ENCODE measurements at regions not wholly inside any gene's neighbourhood (a gene's known extent, or its start where the extent isn't known, plus 50 kb on each side); places are given as distances from the start of the nearest gene placed in this dataset.

- no peak for DNase-seq (ENCODE audit: low read depth in 2 of 2)
- no peak overlapping the region for H3K4me3 ChIP-seq (replicated peaks in 1 of 2; ENCODE audit: low read depth in 2 of 2, low read length in 2 of 2)
- TF ChIP-seq CTCF (IDR thresholded peaks at IDR 0.05; ENCODE audit: low read depth, low read length) = no peak
Observed at GRCh38 chr5:79871364-79872120, 119.5 kb downstream of the MTX3 start.

- TF ChIP-seq CTCF (IDR thresholded peaks at IDR 0.05; ENCODE audit: low read depth, low read length) = no peak
- DNase-seq (ENCODE audit: low read depth in 2 of 2) = no peak
- H3K4me3 ChIP-seq (replicated peaks in 1 of 2; ENCODE audit: low read depth in 2 of 2, low read length in 2 of 2) = no peak overlapping the region
Observed at GRCh38 chr5:79868163-79868670, 122.8 kb downstream of the MTX3 start.

- no peak for TF ChIP-seq CTCF (IDR thresholded peaks at IDR 0.05; ENCODE audit: low read depth, low read length)
- no peak for DNase-seq (ENCODE audit: low read depth in 2 of 2)
- no peak overlapping the region for H3K4me3 ChIP-seq (replicated peaks in 1 of 2; ENCODE audit: low read depth in 2 of 2, low read length in 2 of 2)
Observed at GRCh38 chr5:79865579-79865978, 125.5 kb downstream of the MTX3 start.

GRCh38 chr5:79864364-79864763, 126.7 kb downstream of the MTX3 start:
- TF ChIP-seq CTCF (IDR thresholded peaks at IDR 0.05; ENCODE audit: low read depth, low read length) = no peak
- no peak overlapping the region for H3K4me3 ChIP-seq (replicated peaks in 1 of 2; ENCODE audit: low read depth in 2 of 2, low read length in 2 of 2)
- DNase-seq (ENCODE audit: low read depth in 2 of 2) = no peak

GRCh38 chr5:79859588-79859987, 131.5 kb downstream of the MTX3 start:
- TF ChIP-seq CTCF (IDR thresholded peaks at IDR 0.05; ENCODE audit: low read depth, low read length) = no peak
- H3K4me3 ChIP-seq (replicated peaks in 1 of 2; ENCODE audit: low read depth in 2 of 2, low read length in 2 of 2) = no peak overlapping the region
- DNase-seq (ENCODE audit: low read depth in 2 of 2) = no peak

- H3K4me3 ChIP-seq (replicated peaks in 1 of 2; ENCODE audit: low read depth in 2 of 2, low read length in 2 of 2) = no peak overlapping the region
- TF ChIP-seq CTCF (IDR thresholded peaks at IDR 0.05; ENCODE audit: low read depth, low read length) = no peak
- no peak for DNase-seq (ENCODE audit: low read depth in 2 of 2)
Observed at GRCh38 chr5:79858410-79858723, 132.7 kb downstream of the MTX3 start.
